ENCODE measurements at regions not wholly inside any gene's neighbourhood (a gene's known extent, or its start where the extent isn't known, plus 50 kb on each side); places are given as distances from the start of the nearest gene placed in this dataset.

- DNase-seq, result no peak
Observed at GRCh38 chr4:108324450-108324849, 155.7 kb upstream of the LEF1 start.

GRCh38 chr4:108322497-108322896, 153.8 kb upstream of the LEF1 start:
- no peak for DNase-seq

- no peak for DNase-seq
Observed at GRCh38 chr4:108320061-108320460, 151.3 kb upstream of the LEF1 start.

- DNase-seq, result no peak
Observed at GRCh38 chr4:108317377-108317776, 148.6 kb upstream of the LEF1 start.

DNA sequence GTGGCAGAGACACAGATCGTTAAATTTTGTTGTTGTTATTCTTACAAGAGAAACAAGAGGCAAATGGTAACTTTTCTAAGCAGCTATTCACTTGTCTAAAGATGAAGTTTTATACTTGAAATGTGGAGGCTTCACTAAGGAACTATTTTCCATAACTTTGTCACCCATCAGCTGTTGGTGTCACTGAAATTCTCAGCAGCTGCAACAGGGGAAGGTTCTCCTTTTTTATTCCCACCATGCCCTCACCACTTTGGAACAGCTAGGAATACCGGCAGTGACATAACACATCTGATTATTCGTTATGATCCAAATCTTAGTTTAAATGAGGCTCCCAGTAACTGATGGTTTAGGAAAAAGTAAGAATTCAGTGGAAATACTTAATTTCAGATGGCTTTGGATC, 147.0 kb upstream of the LEF1 start:
- DNase-seq, result no peak

DNA sequence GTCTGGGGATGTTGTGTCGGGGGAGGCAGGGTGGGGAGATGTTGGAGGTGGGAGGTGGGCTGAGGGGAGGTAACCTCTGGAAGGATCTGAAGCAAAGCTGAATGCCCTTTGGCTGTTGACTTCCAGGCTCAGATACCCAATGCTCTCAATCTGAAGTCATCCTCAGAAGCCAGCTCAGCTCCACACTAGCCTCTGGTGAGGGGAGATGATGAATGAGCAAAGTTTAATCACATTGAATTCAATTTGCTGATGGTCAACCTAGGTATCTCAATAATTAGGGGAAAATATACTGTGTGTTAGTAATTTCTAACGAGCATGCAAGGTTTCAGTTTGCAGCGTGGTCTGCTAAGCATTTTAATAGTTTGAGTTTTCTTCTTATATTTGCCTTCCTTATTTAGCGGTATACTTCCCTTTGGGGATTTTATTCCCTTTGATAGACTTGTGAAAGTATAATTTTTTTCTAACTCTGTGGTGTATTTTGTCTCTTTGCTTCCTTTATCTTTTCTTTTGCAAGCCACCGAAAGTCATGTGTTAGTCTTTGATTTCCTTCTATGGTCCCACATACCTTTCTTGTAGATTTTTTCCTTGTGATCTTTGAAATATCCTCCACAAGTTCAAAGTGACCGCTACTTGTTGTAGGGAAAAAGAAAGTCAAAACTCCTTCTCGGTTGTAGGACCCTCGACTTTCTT, 146.3 kb upstream of the LEF1 start:
- DNase-seq, result no peak

GRCh38 chr4:108313546-108314339, 145.0 kb upstream of the LEF1 start:
- DNase-seq, result no peak

DNA sequence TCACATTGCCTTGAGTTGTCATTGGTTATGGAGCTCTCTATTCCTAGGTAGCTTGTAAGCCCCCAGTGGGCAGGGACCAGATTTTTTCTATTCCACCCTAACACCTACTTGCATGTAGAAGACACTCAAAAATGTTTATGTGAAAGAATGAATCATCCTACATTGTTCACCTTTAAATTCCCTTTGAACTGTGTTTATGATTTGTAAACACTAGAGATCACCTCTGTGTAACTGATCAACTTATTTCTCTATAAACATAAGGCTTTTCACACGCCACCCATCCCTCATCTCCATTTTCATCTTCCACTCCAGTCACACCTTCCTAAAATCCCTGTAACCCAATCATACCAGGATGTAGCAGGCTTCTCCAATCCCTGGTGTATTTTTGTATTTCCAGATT, 142.6 kb upstream of the LEF1 start:
- DNase-seq, result no peak

- no peak for DNase-seq
Observed at GRCh38 chr4:108303488-108304177, 134.9 kb upstream of the LEF1 start.

- DNase-seq, result no peak
Observed at GRCh38 chr4:108301545-108302251, 133.0 kb upstream of the LEF1 start.

DNA sequence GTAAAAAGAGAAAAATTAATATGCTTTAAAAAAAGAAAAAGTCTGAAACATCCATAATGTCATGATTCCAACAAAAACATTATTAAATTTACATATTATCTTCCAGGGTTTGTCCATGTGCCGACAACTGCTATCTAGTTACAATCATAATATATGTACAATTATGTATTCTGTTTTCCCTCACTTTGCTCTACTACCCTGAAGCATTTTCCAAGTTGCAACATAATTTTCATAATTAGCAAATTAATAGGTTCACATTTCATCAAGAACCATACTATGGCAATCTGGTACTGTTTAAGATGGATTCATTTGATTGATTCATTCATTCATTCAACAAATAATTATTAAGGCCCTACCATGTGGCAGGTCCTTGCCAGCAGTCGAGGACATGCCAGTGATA, 128.9 kb upstream of the LEF1 start:
- DNase-seq, result no peak

DNA sequence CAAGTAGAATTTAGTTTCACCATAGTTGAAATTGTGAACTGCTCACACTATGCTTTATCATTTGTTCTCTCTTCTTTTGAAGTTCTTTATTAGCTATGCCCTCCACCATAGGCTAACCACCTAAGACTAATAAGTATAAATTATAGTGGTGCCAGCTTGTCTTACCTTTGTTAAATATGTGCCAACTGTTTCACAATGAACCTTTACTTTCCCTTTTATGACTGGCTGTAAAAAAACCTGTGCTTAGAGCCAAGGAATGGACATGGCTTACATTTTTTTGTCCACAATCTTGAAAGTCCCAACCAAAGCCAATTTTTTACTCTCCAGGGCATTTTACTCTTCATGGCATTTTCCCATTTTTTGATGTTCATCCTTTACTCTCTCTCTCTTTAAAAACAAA, 123.5 kb upstream of the LEF1 start:
- no peak for DNase-seq

GRCh38 chr4:108291137-108291536, 122.4 kb upstream of the LEF1 start:
- DNase-seq, result no peak

DNA sequence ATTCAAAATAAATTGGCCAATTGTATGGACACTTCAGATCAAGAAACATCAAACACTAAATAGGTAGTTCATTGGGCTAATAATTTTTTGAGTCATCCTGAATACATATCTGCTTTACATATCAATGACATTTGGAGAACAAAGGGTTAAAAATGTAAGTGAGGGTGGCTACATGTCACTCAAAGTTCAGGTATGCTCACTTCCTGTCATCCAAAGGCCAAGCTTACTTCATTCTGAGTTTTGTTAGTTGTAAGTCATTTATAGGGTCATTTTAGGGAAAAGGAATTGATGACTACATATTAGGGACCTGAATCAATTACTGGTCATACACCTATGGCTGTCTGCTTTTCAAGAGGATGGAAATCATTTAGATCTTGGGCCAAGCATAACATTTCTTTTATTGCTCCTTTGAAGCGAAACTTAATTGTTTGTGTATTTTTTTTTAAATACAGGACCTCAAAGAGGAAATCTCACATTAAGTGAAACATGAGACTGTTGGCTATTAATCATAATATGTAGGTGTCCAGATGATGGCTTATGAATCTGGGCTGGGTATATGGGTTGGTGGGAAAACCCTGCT, 119.2 kb upstream of the LEF1 start:
- no peak for DNase-seq

GRCh38 chr4:108280072-108280471, 111.3 kb upstream of the LEF1 start:
- DNase-seq, result no peak

DNA sequence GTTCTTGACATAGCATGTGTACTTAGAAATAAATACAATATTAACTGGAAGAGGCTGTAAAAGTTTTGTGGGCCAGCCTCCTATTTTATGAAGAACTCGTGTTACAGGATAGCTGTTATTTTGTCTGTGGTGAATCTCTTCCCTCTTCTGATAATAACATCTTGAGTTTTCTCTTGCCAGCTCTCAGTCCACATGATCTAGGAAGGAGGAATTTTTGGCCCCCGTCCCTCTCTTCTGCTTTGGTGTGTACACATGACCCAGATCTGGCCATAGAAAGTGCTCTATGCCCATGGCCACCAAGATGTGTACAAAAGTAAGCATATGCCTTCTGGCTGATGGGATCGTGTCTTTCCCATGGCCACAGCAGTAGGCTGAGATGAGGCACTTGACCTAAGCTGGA, 108.0 kb upstream of the LEF1 start:
- DNase-seq, result no peak

- DNase-seq, result no peak
Observed at GRCh38 chr4:108272986-108273385, 104.3 kb upstream of the LEF1 start.

DNA sequence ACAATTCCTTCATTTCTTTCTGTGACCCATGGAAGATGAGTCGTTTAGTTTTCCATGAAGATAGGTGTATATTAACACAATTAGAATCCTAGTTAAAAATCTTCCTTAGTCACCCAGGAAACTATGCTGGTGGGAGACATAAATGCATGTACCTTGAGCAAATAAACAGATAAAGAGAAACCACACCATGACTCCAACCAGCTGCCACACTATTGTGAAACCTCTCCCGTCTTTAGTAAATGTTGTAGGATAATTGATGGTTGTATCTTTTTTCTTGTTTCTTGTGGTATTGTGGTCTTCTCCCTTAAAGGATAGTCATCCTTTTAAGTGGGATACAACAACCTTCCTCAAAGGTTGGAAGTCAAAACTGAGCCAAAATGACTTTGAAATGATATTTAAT, 103.8 kb upstream of the LEF1 start:
- DNase-seq, result no peak

DNA sequence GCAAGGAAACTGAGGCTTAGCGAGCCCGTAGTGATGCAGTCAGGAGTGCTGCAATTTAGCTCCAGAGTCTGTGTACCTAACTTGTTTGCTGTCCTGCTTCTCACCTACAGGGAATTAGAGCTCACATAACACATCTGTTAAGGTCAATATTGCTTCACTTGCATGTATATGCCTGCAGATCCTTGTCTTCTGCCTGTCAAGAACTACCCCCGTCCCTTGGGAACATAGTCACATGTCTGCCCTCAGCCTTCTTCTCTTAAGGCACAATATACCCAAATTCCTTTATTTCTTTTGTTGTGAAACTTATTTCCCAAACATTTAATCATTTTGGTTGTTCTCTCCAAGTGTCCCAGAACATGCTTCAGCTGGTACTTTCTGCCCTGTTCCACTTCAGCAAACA, 103.3 kb upstream of the LEF1 start:
- no peak for DNase-seq

GRCh38 chr4:108270466-108271450, 102.0 kb upstream of the LEF1 start:
- DNase-seq, result no peak

DNA sequence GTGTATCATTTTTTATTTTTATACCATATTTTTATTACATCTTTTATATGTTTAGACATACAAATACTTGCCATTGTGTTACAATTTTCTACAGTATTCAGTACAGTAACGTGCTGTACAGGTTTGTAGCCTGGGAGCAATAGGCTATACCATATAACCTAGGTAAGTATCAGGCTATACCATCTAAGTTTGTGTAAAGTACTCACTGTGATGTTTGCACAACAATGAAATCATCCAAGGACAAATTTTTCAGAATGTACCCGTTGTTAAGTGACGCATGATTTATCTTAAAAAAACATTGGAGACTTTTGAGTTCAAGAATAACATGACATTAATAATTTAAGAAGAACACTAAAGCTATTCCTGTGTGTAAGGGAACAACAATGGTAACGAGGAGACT, 96.0 kb upstream of the LEF1 start:
- DNase-seq, result no peak

- no peak for DNase-seq
Observed at GRCh38 chr4:108263057-108263456, 94.3 kb upstream of the LEF1 start.

Measured in NCI-H446 treated with DMSO at 0.1 percent for 48 hours (cell line).